ENCODE measurements at regions not wholly inside any gene's neighbourhood (a gene's known extent, or its start where the extent isn't known, plus 50 kb on each side); places are given as distances from the start of the nearest gene placed in this dataset.

GRCh38 chr10:118412132-118412760 is 70.1 kb upstream of the FAM204A start:
- Mint-ChIP-seq H3K9me3 (ENCODE audit: low read depth, unreplicated experiment) (no peaks in the 10 kb centered on the region), H3K4me1 (ENCODE audit: low read depth, unreplicated experiment) (no peaks in the 10 kb centered on the region), H3K27ac (ENCODE audit: unreplicated experiment) (no peak overlapping the region), H3K27me3 (ENCODE audit: unreplicated experiment) (peaks cover 60% of the 10 kb centered on the region), H3K4me3 (ENCODE audit: low read depth, unreplicated experiment) (no peak overlapping the region), H3K36me3 (ENCODE audit: insufficient read depth, unreplicated experiment) (no peaks in the 10 kb centered on the region)
- no peak for DNase-seq
- TF ChIP-seq CTCF (IDR thresholded peaks at IDR 0.05; ENCODE audit: unreplicated experiment) = no peak
- intact Hi-C loops (cut with micrococcal nuclease; ENCODE audit: unreplicated experiment) = no loop called here
- CTCF ChIA-PET = no interaction called here
- BruUV-seq (replicated peaks) = no TSS peak

- no TSS peak for BruUV-seq (replicated peaks)
- Mint-ChIP-seq H3K36me3 (ENCODE audit: insufficient read depth, unreplicated experiment) (no peaks in the 10 kb centered on the region), H3K9me3 (ENCODE audit: low read depth, unreplicated experiment) (no peaks in the 10 kb centered on the region), H3K4me1 (ENCODE audit: low read depth, unreplicated experiment) (no peaks in the 10 kb centered on the region), H3K27ac (ENCODE audit: unreplicated experiment) (no peak overlapping the region), H3K27me3 (ENCODE audit: unreplicated experiment) (peaks cover 49% of the 10 kb centered on the region), H3K4me3 (ENCODE audit: low read depth, unreplicated experiment) (no peak overlapping the region)
- intact Hi-C loops (cut with micrococcal nuclease; ENCODE audit: unreplicated experiment) = no loop called here
- no peak for TF ChIP-seq CTCF (IDR thresholded peaks at IDR 0.05; ENCODE audit: unreplicated experiment)
- DNase-seq = no peak
- CTCF ChIA-PET = no interaction called here
These were observed 67.2 kb upstream of the FAM204A start for GRCh38 chr10:118409295-118409694.

- no peak for TF ChIP-seq CTCF (IDR thresholded peaks at IDR 0.05; ENCODE audit: unreplicated experiment)
- no peaks in the 10 kb centered on the region for H3K9me3 Mint-ChIP-seq (ENCODE audit: low read depth, unreplicated experiment)
- DNase-seq = no peak
- CTCF ChIA-PET = no interaction called here
- no TSS peak for BruUV-seq (replicated peaks)
- no peaks in the 10 kb centered on the region for H3K4me1 Mint-ChIP-seq (ENCODE audit: low read depth, unreplicated experiment)
- H3K4me3 Mint-ChIP-seq (ENCODE audit: low read depth, unreplicated experiment) = no peak overlapping the region
- H3K36me3 Mint-ChIP-seq (ENCODE audit: insufficient read depth, unreplicated experiment) = no peaks in the 10 kb centered on the region
- no peak overlapping the region for H3K27ac Mint-ChIP-seq (ENCODE audit: unreplicated experiment)
- intact Hi-C loops (cut with micrococcal nuclease; ENCODE audit: unreplicated experiment) = no loop called here
- peaks cover 54% of the 10 kb centered on the region for H3K27me3 Mint-ChIP-seq (ENCODE audit: unreplicated experiment)
These were observed 66.1 kb upstream of the FAM204A start for GRCh38 chr10:118408181-118408580.

GRCh38 chr10:118407777-118408176 is 65.7 kb upstream of the FAM204A start:
- DNase-seq = no peak
- Mint-ChIP-seq H3K4me3 (ENCODE audit: low read depth, unreplicated experiment) (no peak overlapping the region), H3K4me1 (ENCODE audit: low read depth, unreplicated experiment) (no peaks in the 10 kb centered on the region), H3K36me3 (ENCODE audit: insufficient read depth, unreplicated experiment) (no peaks in the 10 kb centered on the region), H3K27ac (ENCODE audit: unreplicated experiment) (no peak overlapping the region), H3K9me3 (ENCODE audit: low read depth, unreplicated experiment) (no peaks in the 10 kb centered on the region), H3K27me3 (ENCODE audit: unreplicated experiment) (peaks cover 55% of the 10 kb centered on the region)
- CTCF ChIA-PET = no interaction called here
- no TSS peak for BruUV-seq (replicated peaks)
- intact Hi-C loops (cut with micrococcal nuclease; ENCODE audit: unreplicated experiment) = no loop called here
- no peak for TF ChIP-seq CTCF (IDR thresholded peaks at IDR 0.05; ENCODE audit: unreplicated experiment)

All from Calu3 (cell line).